ENCODE measurements at regions not wholly inside any gene's neighbourhood (a gene's known extent, or its start where the extent isn't known, plus 50 kb on each side); places are given as distances from the start of the nearest gene placed in this dataset.

- peak; percentile 10 for DNase-seq
Observed at GRCh38 chr2:204278454-204278853, 266.8 kb upstream of the PARD3B start.

- no peak for DNase-seq
Observed at GRCh38 chr2:204279819-204280218, 265.5 kb upstream of the PARD3B start.

- DNase-seq, result no peak
Observed at GRCh38 chr2:204280262-204280668, 265.0 kb upstream of the PARD3B start.

GRCh38 chr2:204282081-204282480 lies 263.2 kb upstream of the PARD3B start:
- DNase-seq, result no peak

- peak; percentile 10 for DNase-seq
Observed at GRCh38 chr2:204282525-204282924, 262.8 kb upstream of the PARD3B start.

GRCh38 chr2:204289066-204289465 lies 256.2 kb upstream of the PARD3B start:
- no peak for DNase-seq

GRCh38 chr2:204292439-204292838 lies 252.8 kb upstream of the PARD3B start:
- DNase-seq, result no peak

GRCh38 chr2:204293884-204294747 lies 251.2 kb upstream of the PARD3B start:
- no peak for DNase-seq

- no peak for DNase-seq
Observed at GRCh38 chr2:204298404-204298803, 246.9 kb upstream of the PARD3B start.

- no peak for DNase-seq
Observed at GRCh38 chr2:204299766-204300165, 245.5 kb upstream of the PARD3B start.

GRCh38 chr2:204306667-204307066 lies 238.6 kb upstream of the PARD3B start:
- no peak for DNase-seq

GRCh38 chr2:204312105-204312504 lies 233.2 kb upstream of the PARD3B start:
- no peak for DNase-seq

- DNase-seq, result peak; percentile 50
Observed at GRCh38 chr2:204313256-204313655, 232.0 kb upstream of the PARD3B start.

GRCh38 chr2:204315236-204315662 lies 230.0 kb upstream of the PARD3B start:
- DNase-seq, result peak; percentile 52

GRCh38 chr2:204317640-204318039 lies 227.6 kb upstream of the PARD3B start:
- no peak for DNase-seq

GRCh38 chr2:204321027-204321800 lies 224.1 kb upstream of the PARD3B start:
- DNase-seq, result no peak

- DNase-seq, result peak; percentile 8
Observed at GRCh38 chr2:204321910-204322751, 223.1 kb upstream of the PARD3B start.

- peak; percentile 82 for DNase-seq
Observed at GRCh38 chr2:204325468-204325867, 219.8 kb upstream of the PARD3B start.

- DNase-seq, result no peak
Observed at GRCh38 chr2:204328373-204328772, 216.9 kb upstream of the PARD3B start.

- DNase-seq, result no peak
Observed at GRCh38 chr2:204329016-204329415, 216.3 kb upstream of the PARD3B start.

- DNase-seq, result no peak
Observed at GRCh38 chr2:204329532-204329931, 215.7 kb upstream of the PARD3B start.

GRCh38 chr2:204331180-204331579 lies 214.1 kb upstream of the PARD3B start:
- DNase-seq, result no peak

- no peak for DNase-seq
Observed at GRCh38 chr2:204331988-204332387, 213.3 kb upstream of the PARD3B start.

All from NCI-H69 (cell line).